ENCODE measurements at regions not wholly inside any gene's neighbourhood (a gene's known extent, or its start where the extent isn't known, plus 50 kb on each side); places are given as distances from the start of the nearest gene placed in this dataset.

DNA sequence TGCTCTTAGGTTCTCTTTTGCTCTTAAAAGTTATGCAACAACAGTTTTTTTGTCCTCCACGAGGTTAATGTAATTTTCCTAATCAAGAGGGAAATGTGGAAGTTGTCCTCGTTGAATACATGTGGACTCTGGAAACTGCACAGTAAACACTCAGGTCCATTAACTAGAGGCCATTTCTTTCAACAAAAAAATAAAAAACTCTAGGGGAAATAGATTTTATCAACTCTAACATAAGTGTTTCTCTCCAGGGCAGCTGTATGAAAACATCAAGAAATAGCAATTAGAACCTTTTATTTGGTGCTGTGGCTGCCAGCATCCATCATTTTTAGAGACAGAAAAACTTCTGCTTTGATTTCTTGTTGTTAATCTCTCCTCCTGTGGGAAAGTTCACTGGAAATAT is 288.6 kb downstream of the ICE1 start:
- DNase-seq = no peak

- DNase-seq = no peak
These were observed 288.0 kb downstream of the ICE1 start for GRCh38 chr5:5710471-5710870.

GRCh38 chr5:5708367-5708919 is 286.0 kb downstream of the ICE1 start:
- no peak for DNase-seq

GRCh38 chr5:5705010-5705409 is 282.5 kb downstream of the ICE1 start:
- no peak for DNase-seq

DNA sequence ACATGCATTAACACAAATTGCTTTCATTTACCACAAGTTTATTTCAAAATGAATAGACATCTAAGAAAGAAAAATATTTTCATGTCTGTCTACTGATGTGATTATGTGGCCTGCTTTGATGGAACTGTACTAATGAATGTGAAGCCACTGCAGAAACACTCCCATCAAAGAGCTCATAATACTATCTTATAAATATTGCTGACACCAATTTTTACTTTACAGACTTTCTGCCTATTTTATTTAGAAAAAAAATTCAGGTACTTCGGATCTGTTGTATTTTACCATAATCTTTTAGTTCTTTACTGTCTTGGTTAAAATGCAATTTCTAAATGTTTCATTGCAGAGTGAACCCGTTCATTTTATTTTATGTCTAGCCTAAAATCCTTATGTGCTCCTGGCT is 281.9 kb downstream of the ICE1 start:
- DNase-seq = no peak

GRCh38 chr5:5702934-5703333 is 280.5 kb downstream of the ICE1 start:
- no peak for DNase-seq

GRCh38 chr5:5700549-5700948 is 278.1 kb downstream of the ICE1 start:
- DNase-seq = no peak

GRCh38 chr5:5699062-5699461 is 276.6 kb downstream of the ICE1 start:
- DNase-seq = no peak

DNA sequence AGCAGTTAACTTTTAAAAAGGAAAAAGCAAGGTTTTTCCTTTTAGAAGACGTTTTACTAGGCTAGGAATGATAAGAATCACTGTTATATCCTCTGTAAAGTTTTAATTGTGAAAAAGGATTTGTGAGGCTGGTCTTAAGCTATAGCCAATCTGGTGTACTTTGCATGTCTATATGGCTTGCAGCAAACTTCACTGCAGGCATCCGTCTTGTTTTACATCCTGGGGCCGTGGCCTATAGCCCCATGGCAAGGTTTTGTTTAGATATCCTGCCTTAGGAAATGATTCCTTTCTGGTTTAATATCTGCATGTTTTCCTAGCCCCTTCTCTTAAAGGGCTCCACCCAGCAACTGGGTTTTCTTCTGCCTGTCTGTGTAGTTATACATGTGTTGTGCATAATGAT is 272.8 kb downstream of the ICE1 start:
- no peak for DNase-seq

DNA sequence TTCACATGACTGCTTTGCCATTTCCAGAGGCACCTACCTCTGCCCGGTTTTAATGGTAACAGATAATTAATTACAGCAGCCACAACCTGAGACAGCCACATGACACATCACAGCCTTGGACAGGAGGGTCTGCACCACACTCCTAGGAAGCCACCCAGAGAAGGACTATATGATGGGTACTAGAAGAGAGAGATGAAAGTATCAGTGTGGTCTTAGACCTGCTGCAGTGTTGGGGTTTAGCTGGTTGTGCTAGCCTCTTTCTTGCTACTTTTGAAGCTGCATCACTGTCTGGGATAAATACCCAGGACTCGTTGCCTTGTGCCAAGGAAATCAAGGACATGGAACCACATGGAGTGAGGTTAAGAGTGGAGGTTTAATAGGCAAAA is 266.4 kb downstream of the ICE1 start:
- no peak for DNase-seq

- DNase-seq = no peak
These were observed 265.9 kb downstream of the ICE1 start for GRCh38 chr5:5688194-5688924.

GRCh38 chr5:5687113-5687512 is 264.6 kb downstream of the ICE1 start:
- DNase-seq = no peak

GRCh38 chr5:5686356-5686755 is 263.9 kb downstream of the ICE1 start:
- DNase-seq = no peak

DNA sequence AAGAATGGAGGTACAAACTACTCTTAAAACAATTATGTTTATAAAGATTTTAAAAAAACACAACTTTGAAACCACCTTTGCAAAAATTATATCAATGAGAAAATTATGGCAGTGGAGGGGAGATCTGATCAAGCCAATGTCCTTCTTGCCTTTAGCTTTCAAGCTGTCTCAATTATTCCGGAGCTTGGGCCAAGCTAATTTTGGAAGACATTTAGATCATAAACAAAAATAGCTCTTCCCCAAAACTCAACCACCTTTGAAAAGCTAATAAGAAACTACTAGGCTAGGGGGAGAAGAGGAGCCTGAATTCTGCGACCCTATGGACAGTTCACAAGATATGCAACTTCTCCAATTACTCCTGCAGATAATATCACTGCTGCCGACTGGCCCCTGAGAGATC is 263.3 kb downstream of the ICE1 start:
- DNase-seq = no peak

- no peak for DNase-seq
These were observed 260.7 kb downstream of the ICE1 start for GRCh38 chr5:5683174-5683573.

GRCh38 chr5:5678909-5679308 is 256.4 kb downstream of the ICE1 start:
- no peak for DNase-seq

- DNase-seq = no peak
These were observed 255.3 kb downstream of the ICE1 start for GRCh38 chr5:5677738-5678137.

DNA sequence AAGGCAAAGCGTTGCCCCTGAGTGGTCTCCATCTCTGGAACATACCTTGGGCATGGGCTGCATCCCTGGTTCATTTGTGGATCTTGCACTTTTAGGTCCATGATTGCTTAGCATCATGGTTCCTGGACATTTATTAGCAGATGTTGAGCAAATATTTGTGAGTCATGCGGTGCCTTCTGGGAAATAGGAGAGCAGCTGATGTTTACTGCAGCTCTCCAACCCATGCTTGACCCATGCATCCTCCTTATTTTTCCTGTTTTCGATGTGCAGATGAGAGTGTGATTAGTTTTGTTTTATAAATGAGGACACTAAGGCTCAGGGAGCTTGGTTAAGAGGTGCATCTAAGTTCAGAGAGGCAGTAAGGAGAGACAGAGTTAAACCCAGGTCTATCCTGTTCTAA is 253.7 kb downstream of the ICE1 start:
- DNase-seq = no peak

GRCh38 chr5:5675511-5675910 is 253.0 kb downstream of the ICE1 start:
- no peak for DNase-seq

GRCh38 chr5:5671823-5672222 is 249.3 kb downstream of the ICE1 start:
- no peak for DNase-seq

- DNase-seq = no peak
These were observed 244.7 kb downstream of the ICE1 start for GRCh38 chr5:5667136-5667554.

DNA sequence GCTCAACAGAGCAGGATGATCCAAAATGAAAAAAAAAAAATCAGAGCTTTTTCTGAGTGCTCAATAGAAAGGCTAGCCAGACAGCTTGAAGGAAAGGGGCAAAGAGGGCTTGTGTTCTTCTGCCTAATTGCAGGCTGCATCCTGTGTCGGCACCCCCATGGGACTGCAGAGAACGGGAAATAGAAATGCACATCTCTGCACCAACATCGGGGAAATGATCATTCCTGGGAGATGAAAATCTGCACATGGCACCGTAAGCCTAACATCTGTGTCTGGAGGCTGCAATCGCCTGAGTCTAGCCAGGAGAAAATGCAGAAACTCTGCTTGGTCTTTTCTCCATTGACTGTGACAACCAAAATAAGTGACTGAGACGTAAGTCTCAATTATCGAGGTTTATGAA is 243.9 kb downstream of the ICE1 start:
- no peak for DNase-seq

GRCh38 chr5:5666076-5666365 is 243.5 kb downstream of the ICE1 start:
- no peak for DNase-seq

GRCh38 chr5:5665225-5666075 is 243.0 kb downstream of the ICE1 start:
- no peak for DNase-seq
